Neural cell (in vitro differentiated cells): ENCODE measurements at regions not wholly inside any gene's neighbourhood (a gene's known extent, or its start where the extent isn't known, plus 50 kb on each side); places are given as distances from the start of the nearest gene placed in this dataset.

Experiments
- H2AFZ ChIP-seq: fragments of 200-600, 300-800 bp; sonication (generic), shearing (Covaris generic); 2 replicates; pipeline ENCODE4 v1.6.0; 2014; ENCODE audit warnings: low read depth, mild to moderate bottlenecking, antibody characterized with exemption, low read length, moderate library complexity
- H3F3A ChIP-seq: fragments of 200-600 bp; shearing (Covaris generic); 2 replicates; pipeline ENCODE4 v1.6.1; 2016; ENCODE audit warnings: mild to moderate bottlenecking, moderate library complexity, mixed read lengths, antibody characterized with exemption, low read length; ENCODE audit not compliant: insufficient read depth, poor library complexity, severe bottlenecking
- H3K27ac ChIP-seq: fragments of 200-600, 300-800 bp; sonication (generic), shearing (Covaris generic); 2 replicates; pipeline ENCODE4 v1.5.1; 2014; ENCODE audit warnings: mild to moderate bottlenecking, low read length, moderate library complexity
- H3K27me3 ChIP-seq: fragments of 300-800, 200-600 bp; sonication (generic), shearing (Covaris generic); 2 replicates; pipeline ENCODE4 v1.6.0; 2014; ENCODE audit warnings: mild to moderate bottlenecking, low read depth, low read length, moderate library complexity; ENCODE audit not compliant: insufficient read depth
- H3K36me3 ChIP-seq: fragments of 300-800, 200-600 bp; sonication (generic), shearing (Covaris generic); 2 replicates; pipeline ENCODE4 v1.5.1; 2014; ENCODE audit warnings: mild to moderate bottlenecking, antibody characterized with exemption, low read length, moderate library complexity; ENCODE audit not compliant: insufficient read depth
- H3K4me2 ChIP-seq: fragments of 300-800, 200-600 bp; sonication (generic), shearing (Covaris generic); 2 replicates; pipeline ENCODE4 v1.6.0; 2014; ENCODE audit warnings: mild to moderate bottlenecking, low read length
- H3K4me3 ChIP-seq: fragments of 300-800, 200-600 bp; sonication (generic), shearing (Covaris generic); 2 replicates; pipeline ENCODE4 v1.5.1; 2014; ENCODE audit warnings: mild to moderate bottlenecking, low read length, moderate library complexity
- H3K79me2 ChIP-seq: fragments of 200-600 bp; shearing (Covaris generic); replicated peaks from 2 replicates; pipeline ENCODE4 v1.6.0; 2014; ENCODE audit warnings: mild to moderate bottlenecking, low read length, moderate library complexity; ENCODE audit not compliant: insufficient read depth
- H3K9ac ChIP-seq: fragments of 300-800, 200-600 bp; sonication (generic), shearing (Covaris generic); 2 replicates; pipeline ENCODE4 v1.6.1; 2016; ENCODE audit warnings: mild to moderate bottlenecking, low read length, mixed read lengths
- H3K9me2 ChIP-seq: fragments of 200-600 bp; shearing (Covaris generic); 2 replicates; pipeline ENCODE4 v1.6.1; 2016; ENCODE audit warnings: mild to moderate bottlenecking, low read length, mixed read lengths; ENCODE audit not compliant: insufficient read depth
- H3K9me3 ChIP-seq: fragments of 200-600, 300-800 bp; sonication (generic), shearing (Covaris generic); 2 replicates; pipeline ENCODE4 v1.6.1; 2016; ENCODE audit warnings: mild to moderate bottlenecking, mixed run types, low read length, moderate library complexity, mixed read lengths
- H4K20me1 ChIP-seq: fragments of 200-600 bp; shearing (Covaris generic); 2 replicates; pipeline ENCODE4 v1.6.1; 2016; ENCODE audit warnings: mild to moderate bottlenecking, mixed run types; ENCODE audit not compliant: insufficient read depth
- EP300 ChIP-seq: fragments of 450-650 bp; conservative IDR thresholded peaks from 2 replicates; pipeline ENCODE4 v1.6.1; 2014; ENCODE audit warnings: antibody characterized with exemption, mild to moderate bottlenecking, moderate library complexity; ENCODE audit not compliant: poor library complexity, severe bottlenecking
- EZH2 ChIP-seq: fragments of 200-600, 300-800 bp; shearing (Covaris generic), sonication (generic); IDR thresholded peaks from 2 replicates; pipeline ENCODE4 v1.6.1; 2014; ENCODE audit warnings: antibody characterized with exemption, low read length, borderline replicate concordance, mild to moderate bottlenecking; ENCODE audit not compliant: insufficient read depth, poor library complexity, severe bottlenecking
- MXI1 ChIP-seq: fragments of 450-650 bp; conservative IDR thresholded peaks from 2 replicates; pipeline ENCODE4 v1.6.1; 2014; ENCODE audit warnings: antibody characterized with exemption, mild to moderate bottlenecking; ENCODE audit not compliant: poor library complexity, severe bottlenecking
- POLR2AphosphoS5 ChIP-seq: IDR thresholded peaks from 2 replicates; pipeline ENCODE4 v1.6.1; 2012
- RAD21 ChIP-seq: fragments of 450-650 bp; conservative IDR thresholded peaks from 2 replicates; pipeline ENCODE4 v1.6.1; 2014; ENCODE audit warnings: antibody characterized with exemption, mild to moderate bottlenecking, moderate library complexity
- SMC3 ChIP-seq: fragments of 450-650 bp; conservative IDR thresholded peaks from 2 replicates; pipeline ENCODE4 v1.6.1; 2014; ENCODE audit warnings: antibody characterized with exemption, mild to moderate bottlenecking, moderate library complexity; ENCODE audit not compliant: poor library complexity
- TAF1 ChIP-seq: IDR thresholded peaks from 2 replicates; pipeline ENCODE4 v1.6.1; 2012; ENCODE audit warnings: low read depth
- small RNA-seq, 3 experiments: library from RNA; depleted of rRNA; stranded (forward); fragments of <200 nt; gene quantifications; one replicate each; pipeline ENCODE3, GENCODE V24; 2012
- TF ChIP-seq, protein P1 (sequence below): IDR thresholded peaks from 2 replicates; pipeline ENCODE4 v1.6.1; 2012; ENCODE audit warnings: borderline replicate concordance
- TF ChIP-seq, protein P2 (sequence below): fragments of 450-650 bp; IDR thresholded peaks from 2 replicates; pipeline ENCODE4 v1.5.1; 2014; ENCODE audit warnings: antibody characterized with exemption, mild to moderate bottlenecking, moderate library complexity; ENCODE audit not compliant: poor library complexity, severe bottlenecking

DNA sequence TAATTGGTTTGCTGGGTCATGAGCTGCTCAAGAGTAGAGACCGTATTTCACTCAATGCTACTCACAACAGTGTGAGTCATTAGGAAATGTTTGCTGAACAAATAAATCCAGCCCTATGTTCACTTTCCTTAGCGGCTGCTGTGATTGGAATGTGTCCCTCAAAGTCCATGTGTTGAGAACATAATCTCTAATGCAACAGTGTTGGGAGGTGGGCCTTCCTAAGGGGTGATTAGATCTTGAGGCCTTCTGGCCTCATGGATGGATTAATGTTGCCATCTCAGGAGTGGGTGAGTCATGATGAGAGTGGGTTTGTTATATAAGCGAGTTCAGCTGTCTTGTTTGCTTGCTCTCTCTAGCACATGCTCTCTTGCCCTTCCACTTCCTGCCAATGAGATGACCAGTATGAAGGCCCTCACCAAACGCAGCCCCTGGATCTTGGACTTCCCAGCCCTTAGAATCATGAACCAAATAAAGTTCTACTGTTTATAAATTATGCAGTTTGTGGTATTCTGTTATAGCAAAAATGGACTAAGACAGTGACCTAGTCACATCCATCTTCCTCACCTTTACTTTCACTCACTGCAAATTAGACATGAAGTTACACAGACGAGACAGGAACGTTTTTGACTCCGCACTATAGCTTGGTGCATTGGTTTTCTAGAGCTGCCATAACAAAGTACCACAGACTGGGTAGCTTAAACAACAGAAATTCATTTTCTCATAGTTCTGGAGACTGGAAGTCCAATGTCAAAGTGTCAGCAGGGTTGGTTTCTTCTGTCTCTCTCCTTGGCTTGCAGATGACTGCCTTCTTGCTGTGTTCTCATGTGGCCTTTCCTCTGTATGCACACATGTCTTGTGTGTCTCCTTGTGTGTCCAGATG lies 50.9 kb upstream of the FAM169A start:
- no peak overlapping the region for H2AFZ ChIP-seq

More for the DNA sequence above, 50.9 kb upstream of the FAM169A start:
- no peak overlapping the region for H3K4me2 ChIP-seq
- H4K20me1 ChIP-seq, result no peaks in the 10 kb centered on the region
- H3F3A ChIP-seq, result no peaks in the 10 kb centered on the region
- no peak overlapping the region for H3K4me3 ChIP-seq
- no peaks in the 10 kb centered on the region for H3K36me3 ChIP-seq
- no peaks in the 10 kb centered on the region for H3K9me2 ChIP-seq
- no peaks in the 10 kb centered on the region for H3K27me3 ChIP-seq
- H3K27ac ChIP-seq, result no peak overlapping the region
- TF ChIP-seq RAD21 (no peak), TAF1 (no peak), EP300 (no peak), EZH2 (no peak), SMC3 (no peak), POLR2AphosphoS5 (no peak), MXI1 (no peak)
- TF ChIP-seq, protein P1, sequence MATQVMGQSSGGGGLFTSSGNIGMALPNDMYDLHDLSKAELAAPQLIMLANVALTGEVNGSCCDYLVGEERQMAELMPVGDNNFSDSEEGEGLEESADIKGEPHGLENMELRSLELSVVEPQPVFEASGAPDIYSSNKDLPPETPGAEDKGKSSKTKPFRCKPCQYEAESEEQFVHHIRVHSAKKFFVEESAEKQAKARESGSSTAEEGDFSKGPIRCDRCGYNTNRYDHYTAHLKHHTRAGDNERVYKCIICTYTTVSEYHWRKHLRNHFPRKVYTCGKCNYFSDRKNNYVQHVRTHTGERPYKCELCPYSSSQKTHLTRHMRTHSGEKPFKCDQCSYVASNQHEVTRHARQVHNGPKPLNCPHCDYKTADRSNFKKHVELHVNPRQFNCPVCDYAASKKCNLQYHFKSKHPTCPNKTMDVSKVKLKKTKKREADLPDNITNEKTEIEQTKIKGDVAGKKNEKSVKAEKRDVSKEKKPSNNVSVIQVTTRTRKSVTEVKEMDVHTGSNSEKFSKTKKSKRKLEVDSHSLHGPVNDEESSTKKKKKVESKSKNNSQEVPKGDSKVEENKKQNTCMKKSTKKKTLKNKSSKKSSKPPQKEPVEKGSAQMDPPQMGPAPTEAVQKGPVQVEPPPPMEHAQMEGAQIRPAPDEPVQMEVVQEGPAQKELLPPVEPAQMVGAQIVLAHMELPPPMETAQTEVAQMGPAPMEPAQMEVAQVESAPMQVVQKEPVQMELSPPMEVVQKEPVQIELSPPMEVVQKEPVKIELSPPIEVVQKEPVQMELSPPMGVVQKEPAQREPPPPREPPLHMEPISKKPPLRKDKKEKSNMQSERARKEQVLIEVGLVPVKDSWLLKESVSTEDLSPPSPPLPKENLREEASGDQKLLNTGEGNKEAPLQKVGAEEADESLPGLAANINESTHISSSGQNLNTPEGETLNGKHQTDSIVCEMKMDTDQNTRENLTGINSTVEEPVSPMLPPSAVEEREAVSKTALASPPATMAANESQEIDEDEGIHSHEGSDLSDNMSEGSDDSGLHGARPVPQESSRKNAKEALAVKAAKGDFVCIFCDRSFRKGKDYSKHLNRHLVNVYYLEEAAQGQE, result no peak
- TF ChIP-seq, protein P2, sequence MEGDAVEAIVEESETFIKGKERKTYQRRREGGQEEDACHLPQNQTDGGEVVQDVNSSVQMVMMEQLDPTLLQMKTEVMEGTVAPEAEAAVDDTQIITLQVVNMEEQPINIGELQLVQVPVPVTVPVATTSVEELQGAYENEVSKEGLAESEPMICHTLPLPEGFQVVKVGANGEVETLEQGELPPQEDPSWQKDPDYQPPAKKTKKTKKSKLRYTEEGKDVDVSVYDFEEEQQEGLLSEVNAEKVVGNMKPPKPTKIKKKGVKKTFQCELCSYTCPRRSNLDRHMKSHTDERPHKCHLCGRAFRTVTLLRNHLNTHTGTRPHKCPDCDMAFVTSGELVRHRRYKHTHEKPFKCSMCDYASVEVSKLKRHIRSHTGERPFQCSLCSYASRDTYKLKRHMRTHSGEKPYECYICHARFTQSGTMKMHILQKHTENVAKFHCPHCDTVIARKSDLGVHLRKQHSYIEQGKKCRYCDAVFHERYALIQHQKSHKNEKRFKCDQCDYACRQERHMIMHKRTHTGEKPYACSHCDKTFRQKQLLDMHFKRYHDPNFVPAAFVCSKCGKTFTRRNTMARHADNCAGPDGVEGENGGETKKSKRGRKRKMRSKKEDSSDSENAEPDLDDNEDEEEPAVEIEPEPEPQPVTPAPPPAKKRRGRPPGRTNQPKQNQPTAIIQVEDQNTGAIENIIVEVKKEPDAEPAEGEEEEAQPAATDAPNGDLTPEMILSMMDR, result no peak
- no peak overlapping the region for H3K9ac ChIP-seq
- H3K9me3 ChIP-seq, result no peaks in the 10 kb centered on the region
- no peaks in the 10 kb centered on the region for H3K79me2 ChIP-seq

Small RNAs in the stretch of these regions (small RNA-seq; reads per million reads assigned to genes)
- 0 reads per million in 3 experiments for gene AC116337.2
